Fibroblast of mammary gland (primary cell): ENCODE measurements at regions not wholly inside any gene's neighbourhood (a gene's known extent, or its start where the extent isn't known, plus 50 kb on each side); places are given as distances from the start of the nearest gene placed in this dataset.
A peak's percentile ranks its signal among the peaks of the same experiment; 100 is the strongest.

ENCODE experiments used
- DNase-seq: peaks from one replicate; pipeline ENCODE4 v3.0.0-alpha.2; 2010; ENCODE audit warnings: low read depth
- H3K4me3 ChIP-seq: 2 replicates; pipeline ENCODE4 v1.5.1; 2011; ENCODE audit warnings: low read depth, mild to moderate bottlenecking, low read length, moderate library complexity; ENCODE audit not compliant: control insufficient read depth
- CTCF ChIP-seq: conservative IDR thresholded peaks from 2 replicates; pipeline ENCODE4 v1.5.1; 2011; ENCODE audit warnings: low read depth, low read length, inconsistent platforms; ENCODE audit not compliant: control insufficient read depth, insufficient read depth

- no peak overlapping the region for H3K4me3 ChIP-seq
- TF ChIP-seq CTCF, result no peak
Measured at GRCh38 chr13:40383132-40383531, 283.3 kb downstream of the FOXO1 start.

GRCh38 chr13:40383885-40384284 lies 282.6 kb downstream of the FOXO1 start:
- DNase-seq, result no peak
- no peak overlapping the region for H3K4me3 ChIP-seq
- no peak for TF ChIP-seq CTCF

More at GRCh38 chr13:40383132-40383531, 283.3 kb downstream of the FOXO1 start:
- no peak for DNase-seq

- TF ChIP-seq CTCF, result no peak
- peak; percentile 28 for DNase-seq
Measured at GRCh38 chr13:40384976-40385857, 281.2 kb downstream of the FOXO1 start.

GRCh38 chr13:40385858-40386180 lies 280.6 kb downstream of the FOXO1 start:
- DNase-seq, result no peak

More at GRCh38 chr13:40384976-40385857, 281.2 kb downstream of the FOXO1 start:
- H3K4me3 ChIP-seq, result no peak overlapping the region

GRCh38 chr13:40386586-40386985 lies 279.9 kb downstream of the FOXO1 start:
- no peak for DNase-seq
- no peak overlapping the region for H3K4me3 ChIP-seq
- no peak for TF ChIP-seq CTCF

More at GRCh38 chr13:40385858-40386180, 280.6 kb downstream of the FOXO1 start:
- TF ChIP-seq CTCF, result no peak
- no peak overlapping the region for H3K4me3 ChIP-seq

GRCh38 chr13:40387775-40388174 lies 278.7 kb downstream of the FOXO1 start:
- no peak for TF ChIP-seq CTCF
- no peak overlapping the region for H3K4me3 ChIP-seq
- DNase-seq, result no peak
